ENCODE measurements at regions not wholly inside any gene's neighbourhood (a gene's known extent, or its start where the extent isn't known, plus 50 kb on each side); places are given as distances from the start of the nearest gene placed in this dataset.

DNA sequence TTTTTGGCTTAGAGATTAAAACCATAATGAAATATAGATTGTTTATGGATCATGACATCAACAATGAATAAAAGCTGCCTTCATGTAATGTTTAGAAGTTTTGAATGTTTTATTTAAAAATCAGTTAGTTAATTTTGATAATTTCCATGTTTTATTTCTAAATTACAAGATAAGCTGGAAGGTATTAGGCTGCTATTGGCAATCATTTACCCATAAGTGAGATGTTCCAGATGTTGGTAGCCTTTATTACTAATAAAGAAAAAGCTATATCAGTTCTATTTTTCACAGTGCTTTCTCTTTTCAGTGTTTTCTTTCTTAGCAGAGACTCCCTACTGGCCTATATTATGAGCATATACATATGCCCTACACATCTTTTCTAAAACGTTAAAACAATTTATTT, 347.0 kb downstream of the CSNK1G3 start:
- Histone ChIP-seq H3K9ac (ENCODE audit: low read depth in 2 of 2, low read length in 2 of 2) (no peak overlapping the region), H3K4me3 (no peak overlapping the region), H3K4me1 (no peaks in the 10 kb centered on the region), H3K27me3 (no peaks in the 10 kb centered on the region), H3K9me3 (no peaks in the 10 kb centered on the region), H3K36me3 (no peaks in the 10 kb centered on the region), H3K27ac (no peak overlapping the region)
- no peak for DNase-seq
- TF ChIP-seq, protein P1, sequence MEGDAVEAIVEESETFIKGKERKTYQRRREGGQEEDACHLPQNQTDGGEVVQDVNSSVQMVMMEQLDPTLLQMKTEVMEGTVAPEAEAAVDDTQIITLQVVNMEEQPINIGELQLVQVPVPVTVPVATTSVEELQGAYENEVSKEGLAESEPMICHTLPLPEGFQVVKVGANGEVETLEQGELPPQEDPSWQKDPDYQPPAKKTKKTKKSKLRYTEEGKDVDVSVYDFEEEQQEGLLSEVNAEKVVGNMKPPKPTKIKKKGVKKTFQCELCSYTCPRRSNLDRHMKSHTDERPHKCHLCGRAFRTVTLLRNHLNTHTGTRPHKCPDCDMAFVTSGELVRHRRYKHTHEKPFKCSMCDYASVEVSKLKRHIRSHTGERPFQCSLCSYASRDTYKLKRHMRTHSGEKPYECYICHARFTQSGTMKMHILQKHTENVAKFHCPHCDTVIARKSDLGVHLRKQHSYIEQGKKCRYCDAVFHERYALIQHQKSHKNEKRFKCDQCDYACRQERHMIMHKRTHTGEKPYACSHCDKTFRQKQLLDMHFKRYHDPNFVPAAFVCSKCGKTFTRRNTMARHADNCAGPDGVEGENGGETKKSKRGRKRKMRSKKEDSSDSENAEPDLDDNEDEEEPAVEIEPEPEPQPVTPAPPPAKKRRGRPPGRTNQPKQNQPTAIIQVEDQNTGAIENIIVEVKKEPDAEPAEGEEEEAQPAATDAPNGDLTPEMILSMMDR (IDR thresholded peaks at IDR 0.05): no peak
- intact Hi-C loops (cut with DNase I): no loop called here

DNA sequence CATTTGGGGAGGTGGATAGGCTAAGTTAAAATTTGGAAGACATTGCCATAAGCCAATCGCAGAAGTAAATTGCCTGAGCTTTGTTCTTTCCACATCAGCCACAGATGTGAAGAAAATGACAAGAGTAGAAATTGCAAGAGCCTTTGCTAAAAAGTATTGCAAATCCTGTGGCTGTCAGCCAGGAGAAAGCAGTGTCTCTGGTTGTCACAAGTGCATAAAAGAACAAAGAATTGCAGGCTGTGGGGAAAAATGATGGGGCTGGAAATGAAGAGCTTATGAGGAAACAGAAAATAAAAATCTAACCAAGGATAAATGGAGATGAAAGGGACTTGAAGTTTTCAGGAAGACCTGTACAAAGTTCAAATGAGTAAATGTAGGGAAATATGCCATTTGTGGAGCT, 344.8 kb downstream of the CSNK1G3 start:
- Histone ChIP-seq H3K27ac (no peak overlapping the region), H3K4me1 (no peaks in the 10 kb centered on the region), H3K9ac (ENCODE audit: low read depth in 2 of 2, low read length in 2 of 2) (no peak overlapping the region), H3K36me3 (no peaks in the 10 kb centered on the region), H3K9me3 (no peaks in the 10 kb centered on the region), H3K27me3 (no peaks in the 10 kb centered on the region), H3K4me3 (no peak overlapping the region)
- DNase-seq: no peak
- TF ChIP-seq, protein P1 (IDR thresholded peaks at IDR 0.05): no peak
- intact Hi-C loops (cut with DNase I): no loop called here

DNA sequence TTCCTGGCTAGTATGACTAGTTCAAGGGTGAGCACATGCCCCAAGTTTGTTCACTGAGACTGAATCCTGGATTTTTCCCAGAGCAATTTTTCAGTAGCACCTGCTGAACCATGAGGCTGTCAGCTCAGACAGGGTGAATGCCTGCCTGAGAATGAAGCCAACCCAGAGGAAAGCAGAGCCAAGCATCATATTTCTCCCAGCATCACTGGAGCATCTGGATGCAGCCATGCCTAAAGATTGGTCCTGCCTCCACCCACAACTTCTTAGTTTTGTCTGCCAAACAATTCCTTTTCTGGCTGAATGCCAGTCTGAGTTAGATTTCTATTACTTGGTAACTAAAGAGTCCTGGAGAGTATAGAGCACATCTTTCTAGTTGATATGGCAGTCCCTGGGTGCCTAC, 343.6 kb downstream of the CSNK1G3 start:
- Histone ChIP-seq H3K4me1 (no peaks in the 10 kb centered on the region), H3K9me3 (no peaks in the 10 kb centered on the region), H3K9ac (ENCODE audit: low read depth in 2 of 2, low read length in 2 of 2) (no peak overlapping the region), H3K27ac (no peak overlapping the region), H3K4me3 (no peak overlapping the region), H3K36me3 (no peaks in the 10 kb centered on the region), H3K27me3 (no peaks in the 10 kb centered on the region)
- DNase-seq: no peak
- TF ChIP-seq, protein P1 (IDR thresholded peaks at IDR 0.05): no peak
- intact Hi-C loops (cut with DNase I): no loop called here

DNA sequence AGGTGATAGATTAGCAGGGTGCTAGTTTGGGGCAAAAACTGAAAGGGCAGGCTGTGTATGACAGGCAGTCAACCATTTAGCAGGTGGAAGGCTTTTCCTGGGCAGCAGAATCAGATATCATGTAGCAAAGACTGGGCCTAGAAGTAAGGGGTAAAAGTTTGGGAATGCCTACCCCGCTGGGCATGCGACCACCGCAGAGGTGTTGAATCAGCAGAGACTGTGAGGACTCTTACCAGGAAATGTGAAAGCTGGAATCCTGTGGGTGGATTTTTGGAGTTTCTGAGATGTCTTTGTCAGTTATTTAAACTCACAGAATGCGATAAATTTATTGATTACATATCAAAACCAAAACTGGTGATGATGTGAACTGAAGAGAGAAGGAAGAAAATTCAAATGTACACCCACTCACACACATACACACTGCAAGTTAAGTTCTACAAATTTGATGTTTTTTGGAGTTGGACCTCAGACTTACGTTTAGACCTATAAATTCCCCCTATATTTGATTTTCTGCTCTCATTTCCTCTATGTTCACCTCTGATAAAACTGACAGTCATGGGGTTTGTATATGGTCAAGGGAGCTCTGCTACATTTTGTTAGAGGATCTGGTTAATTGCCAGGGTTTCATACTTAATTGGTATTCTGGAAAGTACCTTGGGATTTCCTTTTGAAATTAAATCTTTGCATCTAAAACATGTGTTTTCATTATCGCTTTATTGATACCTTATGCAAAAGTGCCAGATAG, 333.6 kb downstream of the CSNK1G3 start:
- TF ChIP-seq, protein P1 (IDR thresholded peaks at IDR 0.05): no peak
- no peaks in the 10 kb centered on the region for H3K4me1 ChIP-seq
- H3K36me3 ChIP-seq: no peaks in the 10 kb centered on the region
- no peak for DNase-seq
- no peak overlapping the region for H3K9ac ChIP-seq (ENCODE audit: low read depth in 2 of 2, low read length in 2 of 2)
- intact Hi-C loops (cut with DNase I): no loop called here
- H3K4me3 ChIP-seq: no peak overlapping the region
- no peaks in the 10 kb centered on the region for H3K27me3 ChIP-seq
- no peak overlapping the region for H3K27ac ChIP-seq
- no peaks in the 10 kb centered on the region for H3K9me3 ChIP-seq

DNA sequence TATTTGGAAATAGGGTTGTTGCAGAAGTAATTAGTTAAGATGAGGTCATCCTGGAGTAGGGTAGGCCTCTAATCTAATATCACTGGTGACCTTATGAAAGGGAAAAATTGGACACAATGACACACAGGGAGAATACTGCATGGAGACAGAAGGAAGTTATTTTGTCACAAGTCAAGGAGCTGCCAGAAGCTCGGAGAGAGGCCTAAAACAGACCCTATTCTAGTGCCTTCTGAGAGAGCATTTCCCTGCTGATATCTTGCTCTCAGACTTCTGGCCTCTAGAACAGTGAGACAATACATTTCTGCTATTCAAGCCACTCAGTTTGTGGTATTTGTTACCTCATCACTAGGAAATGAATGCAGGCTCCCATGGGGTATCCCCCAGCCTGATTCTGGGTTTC, 332.9 kb downstream of the CSNK1G3 start:
- intact Hi-C loops (cut with DNase I): no loop called here
- no peaks in the 10 kb centered on the region for H3K4me1 ChIP-seq
- H3K36me3 ChIP-seq: no peaks in the 10 kb centered on the region
- TF ChIP-seq, protein P1 (IDR thresholded peaks at IDR 0.05): no peak
- no peaks in the 10 kb centered on the region for H3K9me3 ChIP-seq
- no peak overlapping the region for H3K4me3 ChIP-seq
- no peak overlapping the region for H3K9ac ChIP-seq (ENCODE audit: low read depth in 2 of 2, low read length in 2 of 2)
- DNase-seq: no peak
- no peaks in the 10 kb centered on the region for H3K27me3 ChIP-seq
- H3K27ac ChIP-seq: no peak overlapping the region

Data from colonic mucosa (tissue), 4 donors.